ENCODE measurements at regions not wholly inside any gene's neighbourhood (a gene's known extent, or its start where the extent isn't known, plus 50 kb on each side); places are given as distances from the start of the nearest gene placed in this dataset.
"Not testable (repeated sequence)": the region's sequence is repeated elsewhere in the genome, so short reads cannot be mapped to it uniquely, and the experiment has no call there.

DNA sequence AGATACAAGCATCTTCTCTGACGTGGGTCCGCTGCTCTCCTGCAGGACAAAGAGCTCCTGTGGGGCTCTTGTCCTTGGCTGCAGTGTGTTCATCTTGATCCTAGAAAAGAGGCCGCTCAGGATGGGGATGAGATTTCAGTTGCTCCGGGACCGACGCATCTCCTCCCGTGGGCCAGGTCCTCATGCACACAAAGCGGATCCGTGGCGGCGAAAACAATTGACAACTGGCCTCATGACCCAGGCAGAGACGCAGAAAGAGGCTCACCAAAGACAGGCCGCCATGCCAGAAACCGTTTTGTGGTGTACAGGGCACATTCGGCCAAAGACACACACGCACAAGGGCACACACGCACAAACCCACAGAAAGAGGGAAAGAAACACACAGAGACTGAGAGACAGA, 200.4 kb downstream of the ZNF716 start:
- TF ChIP-seq, protein P1, sequence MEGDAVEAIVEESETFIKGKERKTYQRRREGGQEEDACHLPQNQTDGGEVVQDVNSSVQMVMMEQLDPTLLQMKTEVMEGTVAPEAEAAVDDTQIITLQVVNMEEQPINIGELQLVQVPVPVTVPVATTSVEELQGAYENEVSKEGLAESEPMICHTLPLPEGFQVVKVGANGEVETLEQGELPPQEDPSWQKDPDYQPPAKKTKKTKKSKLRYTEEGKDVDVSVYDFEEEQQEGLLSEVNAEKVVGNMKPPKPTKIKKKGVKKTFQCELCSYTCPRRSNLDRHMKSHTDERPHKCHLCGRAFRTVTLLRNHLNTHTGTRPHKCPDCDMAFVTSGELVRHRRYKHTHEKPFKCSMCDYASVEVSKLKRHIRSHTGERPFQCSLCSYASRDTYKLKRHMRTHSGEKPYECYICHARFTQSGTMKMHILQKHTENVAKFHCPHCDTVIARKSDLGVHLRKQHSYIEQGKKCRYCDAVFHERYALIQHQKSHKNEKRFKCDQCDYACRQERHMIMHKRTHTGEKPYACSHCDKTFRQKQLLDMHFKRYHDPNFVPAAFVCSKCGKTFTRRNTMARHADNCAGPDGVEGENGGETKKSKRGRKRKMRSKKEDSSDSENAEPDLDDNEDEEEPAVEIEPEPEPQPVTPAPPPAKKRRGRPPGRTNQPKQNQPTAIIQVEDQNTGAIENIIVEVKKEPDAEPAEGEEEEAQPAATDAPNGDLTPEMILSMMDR (IDR thresholded peaks at IDR 0.05), result not testable (repeated sequence)
- TF ChIP-seq POLR2A (IDR thresholded peaks at IDR 0.05), result not testable (repeated sequence)

Measured in testis (tissue), 2 donors.